Fibroblast of villous mesenchyme (primary cell): ENCODE measurements at regions not wholly inside any gene's neighbourhood (a gene's known extent, or its start where the extent isn't known, plus 50 kb on each side); places are given as distances from the start of the nearest gene placed in this dataset.

ENCODE experiments used
- DNase-seq: peaks from one replicate; pipeline ENCODE4 v3.0.0-alpha.2; 2010; ENCODE audit warnings: low read depth
- H3K4me3 ChIP-seq: 2 replicates; pipeline ENCODE4 v1.5.1; 2011; ENCODE audit warnings: low read depth, mild to moderate bottlenecking, low read length
- CTCF ChIP-seq: IDR thresholded peaks from 2 replicates; pipeline ENCODE4 v1.5.1; 2012; ENCODE audit warnings: low read depth, mild to moderate bottlenecking, low read length; ENCODE audit not compliant: insufficient read depth

GRCh38 chr20:54366669-54367344 lies 108.6 kb upstream of the DOK5 start:
- H3K4me3 ChIP-seq = no peak overlapping the region
- no peak for DNase-seq
- no peak for TF ChIP-seq CTCF

GRCh38 chr20:54368570-54368969 lies 106.8 kb upstream of the DOK5 start:
- no peak for DNase-seq
- no peak overlapping the region for H3K4me3 ChIP-seq
- TF ChIP-seq CTCF = no peak

- DNase-seq = no peak
- H3K4me3 ChIP-seq = no peak overlapping the region
- no peak for TF ChIP-seq CTCF
Measured at GRCh38 chr20:54372313-54372712, 103.1 kb upstream of the DOK5 start.

GRCh38 chr20:54377992-54378773 lies 97.2 kb upstream of the DOK5 start:
- no peak for TF ChIP-seq CTCF
- H3K4me3 ChIP-seq = no peak overlapping the region
- DNase-seq = no peak

- TF ChIP-seq CTCF = no peak
Measured at GRCh38 chr20:54379893-54380584, 95.4 kb upstream of the DOK5 start.

GRCh38 chr20:54382419-54382818 lies 93.0 kb upstream of the DOK5 start:
- TF ChIP-seq CTCF = no peak
- H3K4me3 ChIP-seq = no peak overlapping the region
- DNase-seq = no peak

More at GRCh38 chr20:54379893-54380584, 95.4 kb upstream of the DOK5 start:
- no peak overlapping the region for H3K4me3 ChIP-seq
- no peak for DNase-seq
